Omental fat pad (tissue), 3 donors: ENCODE measurements at regions not wholly inside any gene's neighbourhood (a gene's known extent, or its start where the extent isn't known, plus 50 kb on each side); places are given as distances from the start of the nearest gene placed in this dataset.
"Not testable (repeated sequence)": the region's sequence is repeated elsewhere in the genome, so short reads cannot be mapped to it uniquely, and the experiment has no call there.

Experiments used
- ATAC-seq: fragments of 150-250 bp; one replicate; pipeline ENCODE4 v1.9.1; 2016; ENCODE audit warnings: mild to moderate bottlenecking, moderate library complexity; ENCODE audit not compliant: low FRiP score
- DNase-seq: peaks from one replicate; pipeline ENCODE4 v3.0.0-alpha.2; 2019; ENCODE audit warnings: low spot score
- CTCF ChIP-seq, 3 donors: fragments of 450-650 bp; IDR thresholded peaks; one replicate each; pipeline ENCODE4 v1.5.1; 2016 to 2017; ENCODE audit warnings: antibody characterized with exemption in 3 of 3, mild to moderate bottlenecking in 3 of 3, moderate library complexity in 2 of 3

GRCh38 chr19:29001141-29001581 lies 211.8 kb downstream of the UQCRFS1 start:
- ATAC-seq (peak; percentile 83), DNase-seq (no peak)
- no peak for TF ChIP-seq CTCF (IDR thresholded peaks at IDR 0.05)

- no peak for TF ChIP-seq CTCF (IDR thresholded peaks at IDR 0.05)
- DNase-seq (no peak), ATAC-seq (no peak)
Observed at GRCh38 chr19:28999724-29000433, 213.1 kb downstream of the UQCRFS1 start.

DNA sequence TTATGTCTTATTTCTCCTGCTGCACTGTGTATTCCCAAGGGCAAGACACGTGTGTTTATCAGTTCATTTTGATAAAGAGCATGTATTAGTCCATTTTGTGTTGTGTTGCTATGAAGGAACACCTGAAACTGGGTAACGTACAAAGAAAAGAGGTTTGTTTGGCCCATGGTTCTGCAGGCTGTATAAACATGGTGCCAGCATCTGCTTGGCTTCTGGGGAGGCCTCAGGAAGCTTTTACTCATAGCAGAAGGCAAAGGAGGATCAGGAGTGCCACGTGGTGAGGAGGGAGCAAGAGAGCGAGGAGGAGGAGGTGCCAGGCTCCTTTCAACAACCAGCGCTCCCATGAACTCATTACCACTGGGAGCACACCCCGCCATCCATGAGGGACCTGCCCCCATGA lies 214.0 kb downstream of the UQCRFS1 start:
- ATAC-seq (no peak), DNase-seq (no peak)
- TF ChIP-seq CTCF (IDR thresholded peaks at IDR 0.05), result no peak

DNA sequence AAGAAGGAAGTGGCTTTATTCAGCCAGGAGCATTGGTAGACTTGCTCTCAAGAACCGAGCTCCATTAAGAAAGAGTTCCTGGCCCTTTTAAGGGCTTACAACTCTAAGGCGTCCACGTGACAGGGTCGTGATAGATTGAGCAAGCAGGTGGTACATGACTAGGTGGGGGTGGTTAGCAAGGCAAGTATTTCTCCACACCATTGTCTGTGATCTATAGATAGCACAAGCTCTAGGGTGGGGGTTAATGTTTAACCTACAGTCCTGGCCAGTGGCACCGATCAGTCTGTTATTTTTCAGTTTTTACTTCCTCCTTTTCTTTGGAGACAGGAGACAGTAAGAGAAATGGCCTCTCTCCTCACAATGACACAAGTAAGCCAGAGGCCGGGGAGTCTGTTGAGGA lies 215.1 kb downstream of the UQCRFS1 start:
- ATAC-seq, DNase-seq: not testable (repeated sequence)

DNA sequence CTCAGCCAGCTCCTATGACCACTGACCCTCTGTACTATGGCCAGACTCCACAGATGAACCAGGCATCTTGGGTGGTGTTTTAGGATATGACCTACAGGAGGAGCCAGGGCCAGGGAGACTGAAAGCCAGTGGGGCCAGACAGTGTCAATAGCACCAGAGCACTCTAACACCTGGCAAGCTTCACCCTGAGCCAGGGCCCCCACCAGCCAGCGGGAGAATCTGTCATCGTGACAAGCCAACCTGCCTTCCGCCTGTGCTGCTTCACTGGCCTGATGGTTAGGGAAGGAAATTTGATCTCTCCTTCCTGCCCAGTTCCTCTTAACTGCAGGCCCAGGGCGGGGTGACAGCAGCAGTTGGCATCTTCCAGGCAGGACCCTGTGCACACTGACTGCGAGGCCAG lies 222.4 kb downstream of the UQCRFS1 start:
- no peak for DNase-seq
- no peak for ATAC-seq
- TF ChIP-seq CTCF (IDR thresholded peaks at IDR 0.05), result no peak

GRCh38 chr19:28989739-28990138 lies 223.2 kb downstream of the UQCRFS1 start:
- no peak for DNase-seq
- ATAC-seq, result no peak
- no peak for TF ChIP-seq CTCF (IDR thresholded peaks at IDR 0.05)

GRCh38 chr19:28988066-28988465 lies 224.9 kb downstream of the UQCRFS1 start:
- TF ChIP-seq CTCF (IDR thresholded peaks at IDR 0.05), result no peak
- DNase-seq, result no peak
- ATAC-seq, result no peak
